ENCODE measurements at regions not wholly inside any gene's neighbourhood (a gene's known extent, or its start where the extent isn't known, plus 50 kb on each side); places are given as distances from the start of the nearest gene placed in this dataset.

GRCh38 chr17:412211-413015 is 59.8 kb upstream of the RPH3AL start:
- peaks cover 13% of the 10 kb centered on the region for H3K4me1 ChIP-seq (ENCODE audit: low read length)
- H4K20me1 ChIP-seq (ENCODE audit: insufficient read depth, low read length), result no peaks in the 10 kb centered on the region
- no peak overlapping the region for H3K4me3 ChIP-seq (ENCODE audit: low read length)
- no peak overlapping the region for H2AFZ ChIP-seq (ENCODE audit: low read depth, low read length)
- no peak overlapping the region for H3K9ac ChIP-seq (ENCODE audit: low read length)
- no peaks in the 10 kb centered on the region for H3K79me2 ChIP-seq (ENCODE audit: low read length)
- H3K4me2 ChIP-seq (ENCODE audit: low read length), result no peak overlapping the region
- H3K27ac ChIP-seq (ENCODE audit: low read length), result no peak overlapping the region
- no peaks in the 10 kb centered on the region for H3K27me3 ChIP-seq (ENCODE audit: low read depth, low read length)
- no peaks in the 10 kb centered on the region for H3K36me3 ChIP-seq (replicated peaks; ENCODE audit: low read depth, low read length)
- TF ChIP-seq CTCF (IDR thresholded peaks at IDR 0.05; ENCODE audit: low read depth, low read length) (peak; percentile 61), EZH2phosphoT487 (IDR thresholded peaks at IDR 0.05; ENCODE audit: low read depth) (no peak)
- no peaks in the 10 kb centered on the region for H3K9me3 ChIP-seq (ENCODE audit: insufficient read depth, low read length)

- Histone ChIP-seq H3K27ac (ENCODE audit: low read length) (no peak overlapping the region), H3K4me3 (ENCODE audit: low read length) (no peak overlapping the region)
Observed at GRCh38 chr17:411421-412120, 59.0 kb upstream of the RPH3AL start.

GRCh38 chr17:410543-411401 is 58.2 kb upstream of the RPH3AL start:
- Histone ChIP-seq H4K20me1 (ENCODE audit: insufficient read depth, low read length) (no peaks in the 10 kb centered on the region), H3K9me3 (ENCODE audit: insufficient read depth, low read length) (no peaks in the 10 kb centered on the region), H3K4me3 (ENCODE audit: low read length) (peak overlapping the region; percentile 96), H2AFZ (ENCODE audit: low read depth, low read length) (peak overlapping the region; percentile 74; the same call in 1 of the 2 replicates), H3K27ac (ENCODE audit: low read length) (no peak overlapping the region), H3K9ac (ENCODE audit: low read length) (peak overlapping the region; percentile 71), H3K27me3 (ENCODE audit: low read depth, low read length) (no peaks in the 10 kb centered on the region), H3K36me3 (replicated peaks; ENCODE audit: low read depth, low read length) (no peaks in the 10 kb centered on the region), H3K79me2 (ENCODE audit: low read length) (no peaks in the 10 kb centered on the region), H3K4me1 (ENCODE audit: low read length) (peaks cover 9% of the 10 kb centered on the region), H3K4me2 (ENCODE audit: low read length) (peak overlapping the region; percentile 84)
- no peak for TF ChIP-seq EZH2phosphoT487 (IDR thresholded peaks at IDR 0.05; ENCODE audit: low read depth)
- no peak for TF ChIP-seq CTCF (IDR thresholded peaks at IDR 0.05; ENCODE audit: low read depth, low read length)

More at GRCh38 chr17:411421-412120, 59.0 kb upstream of the RPH3AL start:
- peaks cover 13% of the 10 kb centered on the region for H3K4me1 ChIP-seq (ENCODE audit: low read length)
- H4K20me1 ChIP-seq (ENCODE audit: insufficient read depth, low read length), result no peaks in the 10 kb centered on the region
- no peaks in the 10 kb centered on the region for H3K9me3 ChIP-seq (ENCODE audit: insufficient read depth, low read length)
- no peak overlapping the region for H3K9ac ChIP-seq (ENCODE audit: low read length)
- H3K27me3 ChIP-seq (ENCODE audit: low read depth, low read length), result no peaks in the 10 kb centered on the region
- no peak for TF ChIP-seq CTCF (IDR thresholded peaks at IDR 0.05; ENCODE audit: low read depth, low read length)
- no peak for TF ChIP-seq EZH2phosphoT487 (IDR thresholded peaks at IDR 0.05; ENCODE audit: low read depth)
- H3K4me2 ChIP-seq (ENCODE audit: low read length), result no peak overlapping the region
- H2AFZ ChIP-seq (ENCODE audit: low read depth, low read length), result no peak overlapping the region
- no peaks in the 10 kb centered on the region for H3K36me3 ChIP-seq (replicated peaks; ENCODE audit: low read depth, low read length)
- H3K79me2 ChIP-seq (ENCODE audit: low read length), result no peaks in the 10 kb centered on the region
